ENCODE measurements at regions not wholly inside any gene's neighbourhood (a gene's known extent, or its start where the extent isn't known, plus 50 kb on each side); places are given as distances from the start of the nearest gene placed in this dataset.

DNA sequence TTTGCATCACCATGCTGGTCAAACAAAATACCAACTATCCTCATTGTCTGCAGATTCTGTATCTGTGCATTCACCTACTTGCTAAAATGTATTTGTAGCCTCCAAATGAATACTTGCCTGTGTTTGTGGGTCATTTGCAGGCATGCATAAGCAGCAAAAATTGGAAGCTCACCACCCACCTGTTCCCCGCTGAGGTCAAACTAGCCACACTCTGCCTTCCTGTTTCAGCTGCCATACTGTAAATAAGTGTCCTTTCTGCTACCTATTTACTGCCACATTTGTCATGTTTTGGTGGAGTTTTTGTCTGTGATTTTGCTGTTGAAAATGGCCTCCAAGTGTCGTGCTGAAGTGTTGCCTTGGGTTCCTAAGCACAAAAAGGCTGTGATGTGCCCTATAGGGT lies 50.0 kb upstream of the ACMSD start:
- H3K36me3 Mint-ChIP-seq (ENCODE audit: insufficient read depth) = no peaks in the 10 kb centered on the region
- no peak overlapping the region for H3K27ac Mint-ChIP-seq
- TF ChIP-seq CTCF (IDR thresholded peaks at IDR 0.05; ENCODE audit: unreplicated experiment) = no peak
- peaks cover 3% of the 10 kb centered on the region for H3K4me1 Mint-ChIP-seq (ENCODE audit: low read depth)
- no peaks in the 10 kb centered on the region for H3K27me3 Mint-ChIP-seq
- no peak for DNase-seq (ENCODE audit: low spot score, unreplicated experiment)
- H3K9me3 Mint-ChIP-seq (ENCODE audit: low read depth) = peaks cover 4% of the 10 kb centered on the region
- no peak overlapping the region for H3K4me3 Mint-ChIP-seq (ENCODE audit: low read depth)

All from progenitor cell of endocrine pancreas (in vitro differentiated cells).